ENCODE measurements at regions not wholly inside any gene's neighbourhood (a gene's known extent, or its start where the extent isn't known, plus 50 kb on each side); places are given as distances from the start of the nearest gene placed in this dataset.

DNA sequence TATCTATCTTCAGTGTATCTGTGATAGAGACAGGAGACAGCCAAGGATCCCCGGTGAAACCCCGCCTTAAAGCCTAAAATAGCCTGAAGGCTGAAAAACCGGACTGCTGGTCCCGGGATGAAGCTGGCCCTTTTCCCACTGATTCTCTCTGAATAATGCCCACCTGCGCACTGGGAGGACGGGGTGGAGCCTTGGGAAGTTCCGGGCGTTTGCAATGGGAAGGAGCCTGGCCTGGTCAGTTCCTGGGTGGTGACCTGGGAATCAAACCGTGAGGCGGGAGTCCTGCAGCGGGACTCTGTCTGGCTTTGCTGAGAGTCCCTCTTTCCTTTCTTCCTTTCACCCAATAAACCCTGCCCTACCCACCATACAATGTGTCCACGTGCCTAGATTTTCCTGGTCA lies 157.9 kb downstream of the C3orf38 start:
- no peaks in the 10 kb centered on the region for H3K36me3 ChIP-seq (ENCODE audit: control insufficient read depth, insufficient read depth, low read length)
- BruUV-seq (replicated peaks): no TSS peak
- TF ChIP-seq, protein P1, sequence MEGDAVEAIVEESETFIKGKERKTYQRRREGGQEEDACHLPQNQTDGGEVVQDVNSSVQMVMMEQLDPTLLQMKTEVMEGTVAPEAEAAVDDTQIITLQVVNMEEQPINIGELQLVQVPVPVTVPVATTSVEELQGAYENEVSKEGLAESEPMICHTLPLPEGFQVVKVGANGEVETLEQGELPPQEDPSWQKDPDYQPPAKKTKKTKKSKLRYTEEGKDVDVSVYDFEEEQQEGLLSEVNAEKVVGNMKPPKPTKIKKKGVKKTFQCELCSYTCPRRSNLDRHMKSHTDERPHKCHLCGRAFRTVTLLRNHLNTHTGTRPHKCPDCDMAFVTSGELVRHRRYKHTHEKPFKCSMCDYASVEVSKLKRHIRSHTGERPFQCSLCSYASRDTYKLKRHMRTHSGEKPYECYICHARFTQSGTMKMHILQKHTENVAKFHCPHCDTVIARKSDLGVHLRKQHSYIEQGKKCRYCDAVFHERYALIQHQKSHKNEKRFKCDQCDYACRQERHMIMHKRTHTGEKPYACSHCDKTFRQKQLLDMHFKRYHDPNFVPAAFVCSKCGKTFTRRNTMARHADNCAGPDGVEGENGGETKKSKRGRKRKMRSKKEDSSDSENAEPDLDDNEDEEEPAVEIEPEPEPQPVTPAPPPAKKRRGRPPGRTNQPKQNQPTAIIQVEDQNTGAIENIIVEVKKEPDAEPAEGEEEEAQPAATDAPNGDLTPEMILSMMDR (IDR thresholded peaks at IDR 0.05; ENCODE audit: insufficient read depth in 1 of 2, low read depth in 1 of 2, low read length in 1 of 2, severe bottlenecking in 1 of 2, unreplicated experiment in 1 of 2): no peak

DNA sequence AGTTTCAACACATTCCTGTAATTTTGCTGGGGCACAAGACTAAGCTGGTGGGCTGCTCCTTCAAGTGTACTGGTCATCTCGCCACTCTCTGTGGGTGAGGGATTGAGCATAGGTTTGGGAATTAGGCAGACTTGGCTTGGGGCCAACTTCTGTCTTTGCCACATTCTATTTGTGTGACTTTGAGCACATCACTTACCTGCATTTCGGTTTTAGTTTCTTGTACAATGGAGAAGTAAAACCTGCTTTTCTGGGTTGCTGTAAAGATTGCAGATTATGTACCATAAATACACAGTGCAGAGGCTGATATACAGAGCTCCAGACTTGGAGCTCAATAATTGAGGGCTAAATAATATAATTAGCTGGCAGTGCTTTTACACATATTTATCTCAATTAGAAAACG lies 162.1 kb downstream of the C3orf38 start:
- TF ChIP-seq, protein P1 (IDR thresholded peaks at IDR 0.05; ENCODE audit: insufficient read depth in 1 of 2, low read depth in 1 of 2, low read length in 1 of 2, severe bottlenecking in 1 of 2, unreplicated experiment in 1 of 2): no peak
- ChIA-PET CTCF (no interaction called here), POLR2A (no interaction called here)
- Histone ChIP-seq H3K9me3 (no peaks in the 10 kb centered on the region), H3K27me3 (replicated peaks; ENCODE audit: control insufficient read depth, insufficient read depth, low read length) (no peaks in the 10 kb centered on the region), H3K36me3 (ENCODE audit: control insufficient read depth, insufficient read depth, low read length) (no peaks in the 10 kb centered on the region), H3K4me3 (ENCODE audit: low read depth, low read length) (no peak overlapping the region), H3K4me1 (no peaks in the 10 kb centered on the region)
- peaks cover 3% of the 10 kb centered on the region for H3K27me3 Mint-ChIP-seq (ENCODE audit: insufficient read depth, unreplicated experiment)
- H3K4me1 Mint-ChIP-seq (ENCODE audit: low read depth, unreplicated experiment): no peaks in the 10 kb centered on the region
- intact Hi-C loops (cut with micrococcal nuclease; ENCODE audit: unreplicated experiment): no loop called here
- no TSS peak for BruUV-seq (replicated peaks)
- H3K9me3 Mint-ChIP-seq (ENCODE audit: unreplicated experiment): no peaks in the 10 kb centered on the region
- H3K4me3 Mint-ChIP-seq (ENCODE audit: unreplicated experiment): no peak overlapping the region
- H3K36me3 Mint-ChIP-seq (ENCODE audit: insufficient read depth, unreplicated experiment): no peaks in the 10 kb centered on the region
- no peak for DNase-seq
- H3K27ac Mint-ChIP-seq (ENCODE audit: unreplicated experiment): no peak overlapping the region

More for the DNA sequence above, 157.9 kb downstream of the C3orf38 start:
- H3K4me3 ChIP-seq (ENCODE audit: low read depth, low read length): no peak overlapping the region
- H3K27me3 Mint-ChIP-seq (ENCODE audit: insufficient read depth, unreplicated experiment): peaks cover 3% of the 10 kb centered on the region
- no peaks in the 10 kb centered on the region for H3K9me3 Mint-ChIP-seq (ENCODE audit: unreplicated experiment)
- H3K4me3 Mint-ChIP-seq (ENCODE audit: unreplicated experiment): no peak overlapping the region
- no peak for DNase-seq
- H3K27ac Mint-ChIP-seq (ENCODE audit: unreplicated experiment): no peak overlapping the region
- intact Hi-C loops (cut with micrococcal nuclease; ENCODE audit: unreplicated experiment): loop anchor here (10.0 kb wide), 1 partner anchor 93 kb away; no protein-coding TSS in a partner anchor
- H3K9me3 ChIP-seq: no peaks in the 10 kb centered on the region
- H3K4me1 ChIP-seq: no peaks in the 10 kb centered on the region
- ChIA-PET POLR2A (no interaction called here), CTCF (no interaction called here)
- H3K4me1 Mint-ChIP-seq (ENCODE audit: low read depth, unreplicated experiment): no peaks in the 10 kb centered on the region
- no peaks in the 10 kb centered on the region for H3K27me3 ChIP-seq (replicated peaks; ENCODE audit: control insufficient read depth, insufficient read depth, low read length)
- H3K36me3 Mint-ChIP-seq (ENCODE audit: insufficient read depth, unreplicated experiment): no peaks in the 10 kb centered on the region

DNA sequence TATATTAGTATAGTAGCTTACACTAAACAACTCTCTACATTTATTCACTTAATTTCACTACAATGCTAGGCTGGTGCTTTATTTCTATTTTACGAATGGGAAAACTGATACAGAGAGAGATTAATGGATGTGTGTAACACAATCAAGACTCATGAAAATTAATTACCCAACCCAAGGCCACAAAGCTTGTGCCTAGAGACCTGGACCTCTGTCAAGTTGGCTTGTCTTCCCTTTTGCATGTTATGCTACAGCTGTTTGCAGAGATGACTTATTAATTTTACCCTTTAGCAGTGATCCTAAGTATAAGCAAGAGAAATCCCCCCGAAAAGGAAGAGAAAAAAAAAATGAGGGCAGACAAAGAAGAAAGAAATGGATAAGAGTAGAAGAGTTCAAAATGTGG lies 162.5 kb downstream of the C3orf38 start:
- no peak overlapping the region for H3K27ac Mint-ChIP-seq (ENCODE audit: unreplicated experiment)
- DNase-seq: no peak
- no peaks in the 10 kb centered on the region for H3K9me3 Mint-ChIP-seq (ENCODE audit: unreplicated experiment)
- H3K36me3 Mint-ChIP-seq (ENCODE audit: insufficient read depth, unreplicated experiment): no peaks in the 10 kb centered on the region
- H3K4me1 Mint-ChIP-seq (ENCODE audit: low read depth, unreplicated experiment): no peaks in the 10 kb centered on the region
- Histone ChIP-seq H3K36me3 (ENCODE audit: control insufficient read depth, insufficient read depth, low read length) (no peaks in the 10 kb centered on the region), H3K27me3 (replicated peaks; ENCODE audit: control insufficient read depth, insufficient read depth, low read length) (no peaks in the 10 kb centered on the region), H3K4me3 (ENCODE audit: low read depth, low read length) (no peak overlapping the region), H3K9me3 (no peaks in the 10 kb centered on the region), H3K4me1 (no peaks in the 10 kb centered on the region)
- intact Hi-C loops (cut with micrococcal nuclease; ENCODE audit: unreplicated experiment): no loop called here
- H3K27me3 Mint-ChIP-seq (ENCODE audit: insufficient read depth, unreplicated experiment): peaks cover 3% of the 10 kb centered on the region
- TF ChIP-seq, protein P1 (IDR thresholded peaks at IDR 0.05; ENCODE audit: insufficient read depth in 1 of 2, low read depth in 1 of 2, low read length in 1 of 2, severe bottlenecking in 1 of 2, unreplicated experiment in 1 of 2): no peak
- no peak overlapping the region for H3K4me3 Mint-ChIP-seq (ENCODE audit: unreplicated experiment)
- ChIA-PET CTCF (no interaction called here), POLR2A (no interaction called here)
- BruUV-seq (replicated peaks): no TSS peak

Measured in Caco-2 (cell line).